ENCODE measurements at regions not wholly inside any gene's neighbourhood (a gene's known extent, or its start where the extent isn't known, plus 50 kb on each side); places are given as distances from the start of the nearest gene placed in this dataset.
"Not testable (repeated sequence)": the region's sequence is repeated elsewhere in the genome, so short reads cannot be mapped to it uniquely, and the experiment has no call there.

- DNase-seq (ENCODE audit: low read depth in 2 of 2), result no peak
These were observed 92.1 kb upstream of the PODXL start for GRCh38 chr7:131648491-131648890.

- DNase-seq (ENCODE audit: low read depth in 2 of 2), result no peak
These were observed 89.8 kb upstream of the PODXL start for GRCh38 chr7:131646203-131646602.

DNA sequence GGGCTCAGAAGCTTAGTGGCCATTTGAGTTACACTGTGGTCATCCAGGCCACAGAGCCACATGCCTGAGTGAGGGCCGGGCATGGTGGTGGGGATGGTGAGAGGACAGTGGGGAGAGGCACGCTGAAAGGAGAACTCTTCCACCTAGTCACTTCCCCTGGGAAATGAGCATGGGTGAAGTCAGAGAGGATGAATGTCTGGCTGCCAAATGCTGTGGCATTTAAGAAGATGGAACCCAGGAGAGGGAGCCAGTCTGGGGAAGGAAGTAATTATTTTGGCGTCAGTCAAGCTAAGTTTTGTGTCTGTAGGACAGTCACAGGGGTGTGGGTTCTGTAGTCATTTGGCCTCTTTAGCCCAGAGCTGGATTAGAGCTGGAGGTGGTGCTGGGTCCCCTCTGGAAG is 86.0 kb upstream of the PODXL start:
- no peak for DNase-seq (ENCODE audit: low read depth in 2 of 2)

GRCh38 chr7:131640686-131641085 is 84.3 kb upstream of the PODXL start:
- no peak for DNase-seq (ENCODE audit: low read depth in 2 of 2)

DNA sequence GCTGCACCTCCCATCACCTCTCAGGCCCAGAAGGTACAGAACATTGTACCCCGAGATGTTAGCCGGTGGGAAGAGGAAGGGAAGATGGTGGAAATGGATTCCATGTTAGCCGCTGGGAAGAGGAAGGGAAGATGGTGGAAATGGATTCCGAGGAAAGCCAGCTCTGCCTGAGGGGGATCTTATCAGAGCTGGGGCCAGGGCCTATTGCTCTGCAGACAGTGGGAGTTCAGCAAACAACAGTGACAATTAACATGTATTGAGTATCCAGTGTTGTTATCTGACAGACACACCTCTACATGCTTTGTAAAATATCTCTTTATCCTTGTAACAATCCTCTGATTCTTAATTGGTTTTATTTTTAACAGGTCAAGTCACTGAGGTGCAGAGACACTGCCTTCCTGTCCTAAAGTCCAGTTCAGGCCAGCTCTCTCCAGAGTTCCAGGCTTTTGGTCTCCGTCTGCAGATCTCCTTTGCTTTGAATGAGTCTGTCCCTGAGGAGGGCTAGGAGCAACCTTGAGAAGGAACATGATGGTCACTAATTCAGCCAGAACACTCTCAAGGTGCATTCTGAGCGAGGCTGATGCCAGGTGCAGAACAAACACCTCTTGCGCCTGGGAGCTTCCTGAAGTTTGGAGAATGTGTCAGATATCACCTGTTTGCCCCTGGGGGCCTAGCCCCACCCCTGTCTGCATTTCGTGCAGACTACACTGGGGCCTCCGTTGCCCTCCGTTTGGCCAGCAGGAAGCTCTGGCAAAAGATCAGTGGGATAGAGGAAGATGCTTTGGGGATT is 82.4 kb upstream of the PODXL start:
- no peak for DNase-seq (ENCODE audit: low read depth in 2 of 2)

DNA sequence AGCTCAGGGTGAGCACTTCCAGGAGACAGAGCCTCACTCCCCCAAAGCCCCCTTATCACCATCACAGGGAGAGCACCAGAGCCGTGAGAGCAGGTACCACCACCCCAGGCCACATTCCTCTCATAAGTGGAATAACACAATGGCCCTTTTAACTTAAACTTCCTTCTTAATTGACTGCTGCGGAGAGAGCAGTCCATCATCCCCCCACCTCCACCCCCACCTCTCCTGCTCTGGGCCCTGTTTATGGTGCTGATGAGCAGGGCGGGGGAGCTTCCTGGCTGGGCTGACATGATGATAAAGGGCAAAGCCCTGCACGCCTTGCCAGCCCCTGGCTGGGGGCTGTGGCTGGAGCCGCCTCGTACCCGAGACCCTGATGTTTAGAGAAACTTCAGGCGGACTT is 81.4 kb upstream of the PODXL start:
- DNase-seq (ENCODE audit: low read depth in 2 of 2), result no peak

- no peak for DNase-seq (ENCODE audit: low read depth in 2 of 2)
These were observed 79.7 kb upstream of the PODXL start for GRCh38 chr7:131636092-131636491.

DNA sequence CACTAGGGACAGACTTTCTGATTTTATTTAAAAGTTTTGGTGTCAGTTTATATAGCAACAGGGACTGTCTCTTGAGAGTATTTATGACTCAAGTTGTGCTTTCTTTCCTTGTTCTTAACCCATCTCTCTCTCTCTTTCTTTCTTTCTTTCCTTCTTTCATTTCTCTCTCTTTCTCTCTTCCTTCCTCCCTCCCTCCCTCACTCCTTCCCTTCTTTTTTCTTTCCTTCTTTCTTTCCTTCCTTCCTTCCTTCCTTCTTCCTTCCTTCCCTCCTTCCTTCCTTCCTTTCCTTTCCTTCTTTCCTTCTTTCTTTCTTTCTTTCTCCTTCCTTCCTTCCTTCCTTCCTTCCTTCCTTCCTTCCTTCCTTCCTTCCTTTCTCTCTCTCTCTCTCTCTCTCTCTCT is 77.8 kb upstream of the PODXL start:
- DNase-seq (ENCODE audit: low read depth in 2 of 2), result not testable (repeated sequence)

DNA sequence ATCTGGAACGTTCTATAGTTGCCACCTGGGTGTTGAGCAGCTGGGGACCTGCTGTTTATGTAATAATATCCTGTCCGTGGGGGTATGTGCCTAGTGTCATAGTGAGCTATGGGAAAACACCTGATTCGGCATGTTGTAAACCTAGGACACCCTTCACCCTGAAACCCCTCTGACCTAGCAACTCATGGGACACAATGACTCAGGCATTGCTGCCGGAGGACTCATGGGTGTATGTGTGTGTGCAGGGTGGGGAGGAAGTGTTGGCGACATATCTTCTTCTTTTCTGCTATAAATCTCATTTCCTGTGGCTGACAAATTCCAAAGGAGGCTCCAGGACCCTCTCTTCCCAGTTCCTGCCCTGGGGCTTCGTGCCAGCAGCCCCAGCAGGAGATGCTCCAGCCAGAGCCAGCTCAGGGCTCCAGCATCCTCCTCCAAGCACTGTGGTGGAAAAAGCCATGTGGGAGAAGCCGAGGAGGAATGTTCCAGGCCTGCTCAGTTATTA is 77.0 kb upstream of the PODXL start:
- no peak for DNase-seq (ENCODE audit: low read depth in 2 of 2)

- DNase-seq (ENCODE audit: low read depth in 2 of 2), result no peak
These were observed 74.0 kb upstream of the PODXL start for GRCh38 chr7:131630427-131630826.

DNA sequence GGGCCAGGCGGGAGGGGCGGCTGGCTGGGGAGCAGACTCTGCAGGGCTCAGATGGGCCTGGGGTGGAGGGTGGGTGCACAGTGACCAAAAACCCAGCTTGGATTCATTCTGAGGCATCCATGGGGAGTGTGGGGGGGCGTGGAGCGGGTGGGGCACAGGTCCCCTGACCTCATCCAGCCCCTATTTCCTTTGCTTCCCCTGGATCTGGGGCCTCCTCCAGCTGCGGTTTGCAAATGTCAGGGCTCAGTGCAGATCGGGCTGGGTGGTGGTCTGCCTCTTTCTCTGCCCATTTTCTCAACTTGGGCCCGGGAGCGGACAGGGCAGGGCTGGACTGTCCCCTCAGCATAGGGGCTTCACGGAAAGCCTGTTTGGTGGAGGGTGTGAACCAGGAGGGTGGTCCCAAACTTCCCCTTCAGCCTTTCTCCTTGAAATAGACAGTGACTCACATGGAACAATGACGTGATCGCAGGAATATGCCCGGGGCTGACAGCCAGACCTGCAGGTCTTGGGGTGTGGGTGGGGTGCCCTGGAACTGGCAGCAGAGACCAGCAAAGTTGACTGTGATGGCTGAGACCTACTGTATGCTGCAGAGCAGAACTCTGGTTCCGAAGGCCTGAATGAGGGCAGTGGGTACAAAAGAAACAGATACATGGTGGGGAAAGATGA is 72.9 kb upstream of the PODXL start:
- no peak for DNase-seq (ENCODE audit: low read depth in 2 of 2)

DNA sequence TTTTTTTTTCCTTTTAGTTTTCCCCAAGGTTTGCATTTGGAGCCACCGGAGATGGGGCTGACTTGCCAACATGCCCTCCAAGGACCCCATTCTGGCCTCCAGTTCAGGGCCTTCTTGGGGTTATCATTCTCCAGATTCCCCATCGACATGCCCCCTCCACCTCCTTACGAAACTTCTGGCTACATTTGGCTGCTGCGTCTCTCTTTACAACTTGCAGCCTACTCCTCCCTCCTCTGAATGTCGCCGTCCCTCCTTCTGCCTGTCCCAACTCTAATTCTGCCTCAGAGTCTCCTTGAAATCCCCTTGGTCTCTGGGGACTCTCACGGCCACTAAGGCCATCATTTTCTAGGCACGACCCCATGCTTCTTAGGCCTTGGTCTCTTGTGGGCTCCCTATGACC is 72.2 kb upstream of the PODXL start:
- no peak for DNase-seq (ENCODE audit: low read depth in 2 of 2)

GRCh38 chr7:131627735-131628190 is 71.3 kb upstream of the PODXL start:
- DNase-seq (ENCODE audit: low read depth in 2 of 2), result no peak

DNA sequence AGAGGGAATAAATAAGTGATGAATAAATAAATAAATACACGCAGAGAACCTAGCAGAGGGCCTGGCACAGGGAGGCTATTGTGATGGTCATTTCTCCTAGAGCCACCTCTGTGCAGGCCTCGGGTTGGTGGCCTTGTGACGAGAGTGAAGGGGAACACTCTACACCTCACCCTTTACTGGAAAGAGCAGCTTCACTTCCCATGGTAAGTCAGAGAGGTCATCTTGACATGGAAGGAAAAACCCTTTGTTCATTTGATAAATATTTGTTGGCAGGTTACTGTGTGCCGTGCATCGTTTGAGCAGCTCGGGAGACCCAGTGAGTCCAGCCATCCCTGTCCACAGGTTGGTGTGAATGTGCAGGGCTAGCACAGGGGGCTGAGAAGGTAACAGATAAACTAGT is 70.2 kb upstream of the PODXL start:
- DNase-seq (ENCODE audit: low read depth in 2 of 2), result no peak

DNA sequence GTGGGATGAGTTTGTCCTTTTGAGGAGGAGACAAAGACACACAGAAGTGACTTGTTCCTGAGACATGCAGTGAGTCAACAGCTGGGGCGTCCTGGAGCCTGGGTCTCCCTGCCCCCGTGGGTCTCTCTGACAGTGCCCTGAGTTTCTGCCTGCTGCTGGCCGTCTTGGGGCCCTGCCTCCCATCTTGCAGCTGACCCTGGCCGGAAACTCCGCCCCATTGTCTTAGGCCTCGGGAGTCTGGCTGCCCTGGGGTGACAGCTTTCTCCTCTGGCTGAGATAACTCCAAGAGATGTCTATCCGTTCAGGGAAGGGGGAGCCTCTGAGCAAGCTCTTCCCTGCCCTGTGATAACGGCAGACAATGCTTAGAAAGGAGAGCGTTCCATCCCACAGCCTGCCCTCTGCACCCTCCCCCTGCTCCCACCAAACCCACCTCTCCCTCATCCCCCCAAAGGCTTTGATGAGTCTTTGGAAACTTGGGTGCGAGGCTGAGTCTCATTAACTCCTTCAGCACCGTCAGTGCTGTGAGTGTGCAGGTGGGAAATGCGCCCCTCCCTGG is 69.5 kb upstream of the PODXL start:
- no peak for DNase-seq (ENCODE audit: low read depth in 2 of 2)

DNA sequence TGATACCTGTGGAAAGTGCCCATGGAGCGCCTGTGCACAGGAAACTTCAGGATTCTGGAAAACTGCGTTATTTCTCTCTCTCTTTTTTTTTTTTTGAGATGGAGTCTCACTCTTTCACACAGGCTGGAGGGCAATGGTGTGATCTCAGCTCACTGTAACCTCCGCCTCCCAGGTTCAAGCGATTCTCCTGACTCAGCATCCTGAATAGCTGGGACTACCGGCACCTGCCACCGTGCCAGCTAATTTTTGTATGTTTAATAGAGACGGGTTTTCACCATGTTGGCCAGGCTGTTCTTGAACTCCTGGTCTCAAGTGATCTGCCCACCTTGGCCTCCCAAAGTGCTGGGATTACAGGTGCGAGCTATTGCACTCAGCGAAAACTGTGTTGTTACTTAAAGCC is 68.9 kb upstream of the PODXL start:
- not testable (repeated sequence) for DNase-seq (ENCODE audit: low read depth in 2 of 2)

GRCh38 chr7:131624536-131624935 is 68.1 kb upstream of the PODXL start:
- no peak for DNase-seq (ENCODE audit: low read depth in 2 of 2)

GRCh38 chr7:131623154-131623553 is 66.7 kb upstream of the PODXL start:
- DNase-seq (ENCODE audit: low read depth in 2 of 2), result no peak

DNA sequence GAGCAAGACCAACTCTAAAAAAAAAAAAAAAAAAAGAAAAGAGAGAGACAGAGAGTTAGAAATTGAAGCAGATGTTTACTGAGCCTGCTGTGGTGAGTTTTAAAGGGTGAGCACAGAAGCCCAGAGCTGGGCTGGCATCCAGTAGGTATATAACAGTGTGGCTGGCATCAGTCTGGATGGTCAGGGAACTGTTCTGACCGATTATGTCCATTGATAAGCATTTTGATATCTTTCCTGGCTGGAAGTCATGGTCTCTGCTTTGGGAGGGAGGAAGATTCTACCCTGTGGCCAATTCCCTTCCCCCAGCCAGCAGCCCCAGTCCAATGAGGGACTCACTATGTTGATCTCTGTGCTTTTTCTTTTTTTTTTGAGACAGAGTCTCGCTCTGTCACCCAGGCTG is 65.2 kb upstream of the PODXL start:
- DNase-seq (ENCODE audit: low read depth in 2 of 2), result no peak

DNA sequence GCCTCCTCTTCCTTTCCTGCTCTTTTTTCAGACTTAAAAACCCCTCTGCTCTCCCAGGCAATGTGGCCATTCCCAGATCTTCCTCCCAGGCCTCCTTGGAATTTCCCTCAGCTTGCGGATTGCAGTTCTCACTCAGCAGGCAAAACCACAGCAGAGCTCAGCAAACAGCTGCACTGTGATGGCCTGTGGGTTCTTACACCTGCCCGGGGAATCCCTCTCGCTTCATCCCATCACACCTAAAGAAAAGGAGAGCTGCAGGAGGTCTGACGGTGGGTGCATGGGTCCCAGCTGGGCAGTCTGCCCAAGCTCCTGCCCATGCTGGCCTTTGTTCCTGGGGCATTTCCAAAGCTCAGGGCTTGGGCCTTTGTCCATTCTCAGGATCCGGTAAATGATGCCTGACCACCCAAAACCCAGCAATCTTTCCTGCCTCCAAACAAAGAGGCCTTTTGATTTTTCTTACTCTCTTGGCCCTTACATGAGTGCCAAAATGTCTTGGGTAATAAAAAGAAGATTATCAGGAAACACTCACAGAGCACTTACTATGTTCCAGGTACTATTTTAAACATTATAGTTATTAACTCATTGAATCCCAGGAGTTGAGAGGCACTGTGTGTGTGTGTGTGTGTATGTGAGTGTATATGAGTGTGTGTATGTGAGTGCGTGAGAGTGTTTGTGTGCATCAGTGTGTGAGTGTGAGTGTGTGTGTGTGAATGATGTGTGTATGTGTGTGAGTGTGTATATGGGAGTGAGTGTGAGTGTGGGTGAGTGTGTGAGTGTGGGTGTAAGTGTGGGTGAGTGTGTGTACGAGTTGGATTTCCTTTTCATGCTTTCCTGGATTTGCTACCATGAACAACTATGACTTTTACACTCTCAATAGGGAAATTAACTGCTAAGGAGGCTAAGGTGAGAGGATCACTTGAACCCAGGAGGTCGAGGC is 64.5 kb upstream of the PODXL start:
- no peak for DNase-seq (ENCODE audit: low read depth in 2 of 2)

- no peak for DNase-seq (ENCODE audit: low read depth in 2 of 2)
These were observed 63.2 kb upstream of the PODXL start for GRCh38 chr7:131619336-131620305.

Measured in stimulated activated CD4-positive, alpha-beta T cell treated with anti-CD3 and anti-CD28 coated beads, Interleukin-1b, Interleukin-23, amount 100 ng/mL, for 1 hour (primary cell).